Upper lobe of left lung (tissue), 6 donors: ENCODE measurements at regions not wholly inside any gene's neighbourhood (a gene's known extent, or its start where the extent isn't known, plus 50 kb on each side); places are given as distances from the start of the nearest gene placed in this dataset.
"Not testable (repeated sequence)": the region's sequence is repeated elsewhere in the genome, so short reads cannot be mapped to it uniquely, and the experiment has no call there.

Experiments used
- ATAC-seq, 2 donors: fragments of 200-7000 bp; cut with Tn5 transposase; one replicate each; pipeline ENCODE4 v1.9.1; 2022; ENCODE audit warnings: mild to moderate bottlenecking in 2 of 2, moderate library complexity in 2 of 2; ENCODE audit not compliant: low FRiP score in 2 of 2
- DNase-seq, 2 donors: peaks; one replicate each; pipeline ENCODE4 v3.0.0-alpha.2; 2019 to 2020
- H3K27ac ChIP-seq, 4 donors: fragments of 200-600 bp; sonication (generic); one replicate each; pipeline ENCODE4 v1.5.1; 2016 to 2019
- H3K27me3 ChIP-seq, 4 donors: fragments of 200-600 bp; sonication (generic); one replicate each; pipeline ENCODE4 v1.5.1; 2017 to 2019
- H3K36me3 ChIP-seq, 4 donors: fragments of 200-600 bp; sonication (generic); one replicate each; pipeline ENCODE4 v1.5.1; 2016 to 2019
- H3K4me1 ChIP-seq, 4 donors: fragments of 200-600 bp; sonication (generic); one replicate each; pipeline ENCODE4 v1.5.1; 2018 to 2019
- H3K4me3 ChIP-seq, 4 donors: fragments of 200-600 bp; sonication (generic); one replicate each; pipeline ENCODE4 v1.5.1; 2017 to 2019; ENCODE audit warnings: mild to moderate bottlenecking in 2 of 4, moderate library complexity in 1 of 4
- H3K9me3 ChIP-seq, 4 donors: fragments of 200-600 bp; sonication (generic); one replicate each; pipeline ENCODE4 v1.5.1; 2018 to 2019
- CTCF ChIP-seq, 6 experiments: fragments of 450-650 bp in 4 of 6; fragments of 200-600 bp in 2 of 6; sonication (generic) in 2 of 6; IDR thresholded peaks; one replicate each; pipeline ENCODE4 v1.5.1; 2016 to 2019; ENCODE audit warnings: antibody characterized with exemption in 6 of 6
- EP300 ChIP-seq, 4 donors: sonication (generic); formaldehyde crosslinking; IDR thresholded peaks; one replicate each; pipeline ENCODE4 v1.5.1; 2017; ENCODE audit warnings: antibody characterized with exemption in 4 of 4, control low read depth in 2 of 4
- POLR2A ChIP-seq, 4 donors: fragments of 450-650 bp; IDR thresholded peaks; one replicate each; pipeline ENCODE4 v1.5.1; 2016 to 2017; ENCODE audit warnings: antibody characterized with exemption in 4 of 4, mild to moderate bottlenecking in 2 of 4
- POLR2AphosphoS5 ChIP-seq, 2 donors: sonication (generic); formaldehyde crosslinking; IDR thresholded peaks; one replicate each; pipeline ENCODE4 v1.5.1; 2017; ENCODE audit warnings: antibody characterized with exemption in 2 of 2
- WGBS, 2 donors: methylation state at CpG; one replicate each; pipeline ENCODE4 v1.1.5; 2017 to 2018; 5-methylcytosine and 5-hydroxymethylcytosine counted together
- donor health status: DM: no; HTN: no; CAD: no; lungs with moderate emphysema.
- donor health status: DM: no; HTN: yes; CAD: no; lungs with severe emphysema.

- WGBS, 2 donors, result 89 to 90% methylated on average over 3 of the region's 3 CpGs
- Histone ChIP-seq H3K9me3 (no peaks in the 10 kb centered on the region), H3K36me3 (no peaks in the 10 kb centered on the region), H3K4me1 (no peaks in the 10 kb centered on the region), H3K27ac (no peak overlapping the region), H3K4me3 (no peak overlapping the region), H3K27me3 (no peaks in the 10 kb centered on the region)
- ATAC-seq (no peak), DNase-seq (no peak)
- no peak for TF ChIP-seq POLR2A (IDR thresholded peaks at IDR 0.05)
- no peak for TF ChIP-seq CTCF (IDR thresholded peaks at IDR 0.05)
- no peak for TF ChIP-seq POLR2AphosphoS5 (IDR thresholded peaks at IDR 0.05)
- no peak for TF ChIP-seq EP300 (IDR thresholded peaks at IDR 0.05)
Measured at GRCh38 chr5:93960042-93960441, 218.6 kb upstream of the POU5F2 start.

- no peaks in the 10 kb centered on the region for H3K27me3 ChIP-seq
- H3K4me3 ChIP-seq, result no peak overlapping the region
- TF ChIP-seq CTCF (IDR thresholded peaks at IDR 0.05) (no peak), POLR2A (IDR thresholded peaks at IDR 0.05) (no peak), POLR2AphosphoS5 (IDR thresholded peaks at IDR 0.05) (no peak), EP300 (IDR thresholded peaks at IDR 0.05) (no peak)
- no peak for DNase-seq
- no peaks in the 10 kb centered on the region for H3K9me3 ChIP-seq
- no peak for ATAC-seq
- no peak overlapping the region for H3K27ac ChIP-seq
- H3K4me1 ChIP-seq, result no peaks in the 10 kb centered on the region
- H3K36me3 ChIP-seq, result no peaks in the 10 kb centered on the region
- 77 to 86% methylated on average over 2 of the region's 2 CpGs for WGBS, 2 donors
Measured at GRCh38 chr5:93956006-93956405, 214.6 kb upstream of the POU5F2 start.

GRCh38 chr5:93954421-93955069, 213.1 kb upstream of the POU5F2 start:
- Histone ChIP-seq H3K4me1 (no peaks in the 10 kb centered on the region), H3K9me3 (no peaks in the 10 kb centered on the region), H3K27ac (no peak overlapping the region), H3K36me3 (no peaks in the 10 kb centered on the region), H3K27me3 (no peaks in the 10 kb centered on the region), H3K4me3 (no peak overlapping the region)
- TF ChIP-seq EP300 (IDR thresholded peaks at IDR 0.05) (no peak), POLR2AphosphoS5 (IDR thresholded peaks at IDR 0.05) (no peak), POLR2A (IDR thresholded peaks at IDR 0.05) (no peak), CTCF (IDR thresholded peaks at IDR 0.05) (no peak)
- DNase-seq (no peak), ATAC-seq (no peak)
- 92 to 96% methylated on average over 5 of the region's 5 CpGs for WGBS, 2 donors

GRCh38 chr5:93953442-93953841, 212.0 kb upstream of the POU5F2 start:
- TF ChIP-seq EP300 (IDR thresholded peaks at IDR 0.05) (no peak), POLR2AphosphoS5 (IDR thresholded peaks at IDR 0.05) (no peak), CTCF (IDR thresholded peaks at IDR 0.05) (no peak), POLR2A (IDR thresholded peaks at IDR 0.05) (no peak)
- DNase-seq (no peak), ATAC-seq (no peak)
- H3K9me3 ChIP-seq, result no peaks in the 10 kb centered on the region
- H3K27me3 ChIP-seq, result no peaks in the 10 kb centered on the region
- no peaks in the 10 kb centered on the region for H3K4me1 ChIP-seq
- no peaks in the 10 kb centered on the region for H3K36me3 ChIP-seq
- WGBS, 2 donors, result 98 to 100% methylated on average over 3 of the region's 3 CpGs
- no peak overlapping the region for H3K4me3 ChIP-seq
- H3K27ac ChIP-seq, result no peak overlapping the region

- no peak for ATAC-seq
- WGBS, 2 donors, result 84 to 87% methylated on average over 3 of the region's 3 CpGs
- Histone ChIP-seq H3K4me3 (no peak overlapping the region), H3K9me3 (no peaks in the 10 kb centered on the region), H3K36me3 (no peaks in the 10 kb centered on the region), H3K4me1 (no peaks in the 10 kb centered on the region), H3K27ac (no peak overlapping the region), H3K27me3 (no peaks in the 10 kb centered on the region)
- TF ChIP-seq EP300 (IDR thresholded peaks at IDR 0.05) (no peak), POLR2A (IDR thresholded peaks at IDR 0.05) (no peak), CTCF (IDR thresholded peaks at IDR 0.05) (no peak), POLR2AphosphoS5 (IDR thresholded peaks at IDR 0.05) (no peak)
- DNase-seq, result no peak
Measured at GRCh38 chr5:93941897-93942296, 200.5 kb upstream of the POU5F2 start.

GRCh38 chr5:93933269-93933668, 191.9 kb upstream of the POU5F2 start:
- H3K9me3 ChIP-seq, H3K27ac ChIP-seq, H3K4me3 ChIP-seq, H3K27me3 ChIP-seq, DNase-seq, H3K36me3 ChIP-seq, ATAC-seq, H3K4me1 ChIP-seq: not testable (repeated sequence)
- 93 to 94% methylated on average over 2 of the region's 2 CpGs for WGBS, 2 donors
